Endothelial cell of umbilical vein (primary cell): ENCODE measurements at regions not wholly inside any gene's neighbourhood (a gene's known extent, or its start where the extent isn't known, plus 50 kb on each side); places are given as distances from the start of the nearest gene placed in this dataset.

Experiments used
- BruUV-seq: library from RNA; stranded (reverse); fragments of 400-500 nt; replicated peaks from 2 replicates; lab custom pipeline; 2021; lab: Mats Ljungman, UMichigan
- CTCF ChIA-PET: fragments of 300-600, 350-600 bp; sonication (Branson Sonifier 250); formaldehyde crosslinking; loops from one replicate; lab custom pipeline; 2021; ENCODE audit warnings: antibody characterized with exemption, inconsistent platforms; lab: Charles Lee
- POLR2A ChIA-PET: fragments of 300-600, 350-600 bp; sonication (Branson Sonifier 250); formaldehyde crosslinking; loops from one replicate; lab custom pipeline; 2021; ENCODE audit warnings: antibody characterized with exemption, inconsistent platforms; lab: Charles Lee
- DNase-seq: peaks from one replicate; pipeline ENCODE4 v3.0.0-alpha.2; 2011; ENCODE audit warnings: low read depth, low spot score
- FAIRE-seq: peaks from 2 replicates; lab custom pipeline; 2011; peaks lifted over from hg19 to GRCh38; lab: Jason Lieb, UNC
- H2AFZ ChIP-seq: 2 replicates; pipeline ENCODE4 v1.6.0; 2012; ENCODE audit warnings: low read depth, low read length, control low read depth, inconsistent platforms
- H3K27ac ChIP-seq: 2 replicates; pipeline ENCODE4 v1.5.1; 2011; ENCODE audit warnings: low read depth, mild to moderate bottlenecking, control low read depth, low read length, moderate library complexity; ENCODE audit not compliant: insufficient read depth
- H3K27me3 ChIP-seq, 2 experiments: 2 replicates each; pipeline versions ENCODE4 v1.6.0 to v1.6.1; 2011; ENCODE audit warnings: low read length in 2 of 2, mixed read lengths in 1 of 2; ENCODE audit not compliant: control insufficient read depth in 2 of 2, insufficient read depth in 2 of 2
- H3K36me3 ChIP-seq, 2 experiments: 2 replicates in 1 of 2; 3 replicates in 1 of 2; pipeline ENCODE4 v1.5.1; 2011; ENCODE audit warnings: low read length in 2 of 2, mild to moderate bottlenecking in 1 of 2, moderate library complexity in 1 of 2; ENCODE audit not compliant: control insufficient read depth in 2 of 2, insufficient read depth in 2 of 2; ENCODE audit errors: extremely low read depth in 1 of 2
- H3K4me1 ChIP-seq: 3 replicates; pipeline ENCODE4 v1.5.1; 2011; ENCODE audit warnings: mild to moderate bottlenecking, low read length; ENCODE audit not compliant: control insufficient read depth, insufficient read depth; ENCODE audit errors: extremely low read depth
- H3K4me2 ChIP-seq: 2 replicates; pipeline ENCODE4 v1.6.1; 2011; ENCODE audit warnings: low read length, control low read depth, mixed read lengths; ENCODE audit not compliant: insufficient read depth
- H3K4me3 ChIP-seq, 3 experiments: fragments of 200-600 bp in 1 of 3; sonication (generic), shearing (Covaris generic) in 1 of 3; replicated peaks in 1 of 3; 2 replicates each; pipeline ENCODE4 v1.5.1; 2011 to 2016; ENCODE audit warnings: control low read depth in 3 of 3, low read length in 3 of 3, mild to moderate bottlenecking in 2 of 3, inconsistent platforms in 1 of 3, low read depth in 1 of 3, moderate library complexity in 1 of 3; ENCODE audit not compliant: insufficient read depth in 1 of 3
- H3K79me2 ChIP-seq: 2 replicates; pipeline ENCODE4 v1.6.0; 2012; ENCODE audit warnings: low read length, inconsistent platforms; ENCODE audit not compliant: control insufficient read depth, insufficient read depth
- H3K9ac ChIP-seq: replicated peaks from 2 replicates; pipeline ENCODE3; 2011; ENCODE audit warnings: low read length, control low read depth; ENCODE audit not compliant: insufficient read depth; ENCODE audit errors: extremely low read depth
- H3K9me1 ChIP-seq: replicated peaks from 3 replicates; pipeline ENCODE4 v1.6.0; 2011; ENCODE audit warnings: mild to moderate bottlenecking, low read length; ENCODE audit not compliant: control insufficient read depth, insufficient read depth; ENCODE audit errors: extremely low read depth
- H3K9me3 ChIP-seq: replicated peaks from 2 replicates; pipeline ENCODE4 v1.5.1; 2012; ENCODE audit warnings: low read length, inconsistent platforms; ENCODE audit not compliant: control insufficient read depth, insufficient read depth
- H4K20me1 ChIP-seq: replicated peaks from 2 replicates; pipeline ENCODE3; 2011; ENCODE audit warnings: mild to moderate bottlenecking, low read length; ENCODE audit not compliant: control insufficient read depth, insufficient read depth; ENCODE audit errors: extremely low read depth
- EZH2 ChIP-seq: IDR thresholded peaks from 2 replicates; pipeline ENCODE4 v1.6.1; 2012; ENCODE audit warnings: borderline replicate concordance, low read depth, mild to moderate bottlenecking, moderate library complexity, low read length, inconsistent platforms; ENCODE audit not compliant: severe bottlenecking
- FOS ChIP-seq: IDR thresholded peaks from 2 replicates; pipeline ENCODE4 v1.6.1; 2011; ENCODE audit warnings: mild to moderate bottlenecking, low read length, moderate library complexity, borderline replicate concordance; ENCODE audit not compliant: insufficient read depth
- GATA2 ChIP-seq: IDR thresholded peaks from 2 replicates; pipeline ENCODE4 v1.7.0; 2011; ENCODE audit warnings: low read depth, mild to moderate bottlenecking, moderate library complexity, mixed read lengths, low read length; ENCODE audit not compliant: insufficient read length, insufficient read depth
- JUN ChIP-seq: IDR thresholded peaks from 2 replicates; pipeline ENCODE4 v1.6.1; 2011; ENCODE audit warnings: borderline replicate concordance, low read depth; ENCODE audit not compliant: insufficient read length, insufficient read depth
- MAX ChIP-seq: IDR thresholded peaks from 2 replicates; pipeline ENCODE4 v1.6.1; 2011; ENCODE audit not compliant: insufficient read depth, insufficient read length
- MYC ChIP-seq: IDR thresholded peaks from one replicate; pipeline ENCODE4 v1.6.1; 2011; ENCODE audit warnings: mild to moderate bottlenecking, low read depth, low read length
- POLR2A ChIP-seq: IDR thresholded peaks from 2 replicates; pipeline ENCODE4 v1.6.1; 2012; ENCODE audit warnings: low read depth, mild to moderate bottlenecking, control low read depth, low read length
- POLR2AphosphoS5 ChIP-seq: IDR thresholded peaks from 2 replicates; pipeline ENCODE4 v1.6.1; 2012; ENCODE audit warnings: low read depth, mild to moderate bottlenecking, control low read depth, low read length, moderate library complexity; ENCODE audit not compliant: insufficient read depth
- dilution Hi-C: fragments of 300-500 bp; cut with MboI; formaldehyde crosslinking; loops from one replicate; pipeline ENCODE4 v1.15.0; 2019; ENCODE audit warnings: low sequenced_read_pairs; ENCODE audit not compliant: extremely low pct_ligation_motif_present
- intact Hi-C: fragments of 100-400 bp; cut with micrococcal nuclease; formaldehyde crosslinking; loops from one replicate; pipeline ENCODE4 v1.10.0; 2022
- TF ChIP-seq, protein P1 (sequence below), 2 donors: IDR thresholded peaks; 1 replicate in 1 of 2; 2 replicates in 1 of 2; pipeline ENCODE4 v1.5.1; 2011; ENCODE audit warnings: low read length in 2 of 2, mild to moderate bottlenecking in 2 of 2, moderate library complexity in 2 of 2, control low read depth in 1 of 2, inconsistent platforms in 1 of 2, low read depth in 1 of 2; ENCODE audit not compliant: insufficient read depth in 1 of 2; ENCODE audit errors: extremely low read depth in 1 of 2

DNA sequence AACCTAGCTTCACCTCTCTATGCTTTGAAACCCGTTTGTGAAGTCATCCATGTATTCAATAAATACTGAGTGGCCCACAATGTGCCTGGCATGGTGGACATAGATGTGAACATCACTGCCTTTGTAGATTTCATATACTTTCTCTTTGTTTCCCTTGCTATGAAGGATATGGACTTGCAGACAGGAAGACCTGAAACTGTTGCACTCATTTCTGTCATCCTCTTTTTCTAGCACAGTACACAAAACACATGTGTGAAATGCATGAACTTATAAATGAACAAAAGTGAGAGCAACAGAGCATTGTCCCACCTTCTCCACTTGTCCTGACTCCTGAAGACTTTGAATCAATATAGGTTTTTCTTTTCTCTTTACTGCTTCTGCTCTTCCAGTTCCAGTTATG, 249.4 kb upstream of the LINC00305 start:
- H3K36me3 ChIP-seq, result no peaks in the 10 kb centered on the region
- FAIRE-seq (no peak), DNase-seq (no peak)
- no peak overlapping the region for H3K4me2 ChIP-seq
- H3K79me2 ChIP-seq, result no peaks in the 10 kb centered on the region
- intact Hi-C loops (no loop called here), dilution Hi-C loops (no loop called here)
- no peaks in the 10 kb centered on the region for H3K4me1 ChIP-seq
- no peaks in the 10 kb centered on the region for H3K27me3 ChIP-seq
- ChIA-PET CTCF (no interaction called here), POLR2A (no interaction called here)
- no peak overlapping the region for H3K27ac ChIP-seq
- H3K4me3 ChIP-seq, result no peak overlapping the region
- no TSS peak for BruUV-seq
- TF ChIP-seq POLR2AphosphoS5 (no peak), POLR2A (no peak), GATA2 (no peak), MAX (no peak), EZH2 (no peak), MYC (no peak), FOS (no peak), JUN (no peak)
- TF ChIP-seq, protein P1, sequence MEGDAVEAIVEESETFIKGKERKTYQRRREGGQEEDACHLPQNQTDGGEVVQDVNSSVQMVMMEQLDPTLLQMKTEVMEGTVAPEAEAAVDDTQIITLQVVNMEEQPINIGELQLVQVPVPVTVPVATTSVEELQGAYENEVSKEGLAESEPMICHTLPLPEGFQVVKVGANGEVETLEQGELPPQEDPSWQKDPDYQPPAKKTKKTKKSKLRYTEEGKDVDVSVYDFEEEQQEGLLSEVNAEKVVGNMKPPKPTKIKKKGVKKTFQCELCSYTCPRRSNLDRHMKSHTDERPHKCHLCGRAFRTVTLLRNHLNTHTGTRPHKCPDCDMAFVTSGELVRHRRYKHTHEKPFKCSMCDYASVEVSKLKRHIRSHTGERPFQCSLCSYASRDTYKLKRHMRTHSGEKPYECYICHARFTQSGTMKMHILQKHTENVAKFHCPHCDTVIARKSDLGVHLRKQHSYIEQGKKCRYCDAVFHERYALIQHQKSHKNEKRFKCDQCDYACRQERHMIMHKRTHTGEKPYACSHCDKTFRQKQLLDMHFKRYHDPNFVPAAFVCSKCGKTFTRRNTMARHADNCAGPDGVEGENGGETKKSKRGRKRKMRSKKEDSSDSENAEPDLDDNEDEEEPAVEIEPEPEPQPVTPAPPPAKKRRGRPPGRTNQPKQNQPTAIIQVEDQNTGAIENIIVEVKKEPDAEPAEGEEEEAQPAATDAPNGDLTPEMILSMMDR (IDR thresholded peaks at IDR 0.05; ENCODE audit: extremely low read depth in 1 of 2, insufficient read depth in 1 of 2, low read depth in 1 of 2, low read length in 2 of 2), result no peak
- H2AFZ ChIP-seq, result no peak overlapping the region
- H4K20me1 ChIP-seq, result no peaks in the 10 kb centered on the region
- H3K9ac ChIP-seq, result no peak overlapping the region
- no peaks in the 10 kb centered on the region for H3K9me3 ChIP-seq
- H3K9me1 ChIP-seq, result no peaks in the 10 kb centered on the region
